Neural crest cell (in vitro differentiated cells): ENCODE measurements at regions not wholly inside any gene's neighbourhood (a gene's known extent, or its start where the extent isn't known, plus 50 kb on each side); places are given as distances from the start of the nearest gene placed in this dataset.
A peak's percentile ranks its signal among the peaks of the same experiment; 100 is the strongest.

Experiments
- DNase-seq: peaks from one replicate; pipeline ENCODE4 v3.0.0; 2021; ENCODE audit warnings: low read depth, mixed read lengths, low spot score
- H3K27ac Mint-ChIP-seq: one replicate; pipeline ENCODE4 v1.8.0; 2021; ENCODE audit warnings: mild to moderate bottlenecking, mixed read lengths; ENCODE audit not compliant: unreplicated experiment
- H3K27me3 Mint-ChIP-seq: 2 replicates; pipeline ENCODE4 v1.8.0; 2021; ENCODE audit warnings: low read depth, mild to moderate bottlenecking, mixed read lengths
- H3K36me3 Mint-ChIP-seq: 2 replicates; pipeline ENCODE4 v1.8.0; 2021; ENCODE audit warnings: low read depth, mild to moderate bottlenecking, mixed read lengths
- H3K4me1 Mint-ChIP-seq: 2 replicates; pipeline ENCODE4 v1.8.0; 2021; ENCODE audit warnings: mixed read lengths
- H3K4me3 Mint-ChIP-seq: one replicate; pipeline ENCODE4 v1.8.0; 2021; ENCODE audit warnings: mild to moderate bottlenecking, mixed read lengths
- H3K9me3 Mint-ChIP-seq: 2 replicates; pipeline ENCODE4 v1.8.0; 2021; ENCODE audit warnings: mixed read lengths
- CTCF ChIP-seq: fragments of 200-600 bp; sonication (generic); conservative IDR thresholded peaks from 2 replicates; pipeline ENCODE4 v1.5.0; 2021; ENCODE audit warnings: antibody characterized with exemption, mild to moderate bottlenecking

- H3K27ac Mint-ChIP-seq: no peak overlapping the region
- TF ChIP-seq CTCF: no peak
- no peaks in the 10 kb centered on the region for H3K36me3 Mint-ChIP-seq
- no peaks in the 10 kb centered on the region for H3K9me3 Mint-ChIP-seq
- peaks cover 29% of the 10 kb centered on the region for H3K4me1 Mint-ChIP-seq
- no peak overlapping the region for H3K4me3 Mint-ChIP-seq
- DNase-seq: no peak
- H3K27me3 Mint-ChIP-seq: no peaks in the 10 kb centered on the region
These were observed 191.9 kb downstream of the GRB14 start for GRCh38 chr2:164429354-164429753.

- TF ChIP-seq CTCF: no peak
- Mint-ChIP-seq H3K36me3 (no peaks in the 10 kb centered on the region), H3K4me1 (peaks cover 29% of the 10 kb centered on the region), H3K27me3 (no peaks in the 10 kb centered on the region), H3K4me3 (no peak overlapping the region), H3K9me3 (no peaks in the 10 kb centered on the region), H3K27ac (no peak overlapping the region)
- no peak for DNase-seq
These were observed 194.2 kb downstream of the GRB14 start for GRCh38 chr2:164427111-164427510.

DNA sequence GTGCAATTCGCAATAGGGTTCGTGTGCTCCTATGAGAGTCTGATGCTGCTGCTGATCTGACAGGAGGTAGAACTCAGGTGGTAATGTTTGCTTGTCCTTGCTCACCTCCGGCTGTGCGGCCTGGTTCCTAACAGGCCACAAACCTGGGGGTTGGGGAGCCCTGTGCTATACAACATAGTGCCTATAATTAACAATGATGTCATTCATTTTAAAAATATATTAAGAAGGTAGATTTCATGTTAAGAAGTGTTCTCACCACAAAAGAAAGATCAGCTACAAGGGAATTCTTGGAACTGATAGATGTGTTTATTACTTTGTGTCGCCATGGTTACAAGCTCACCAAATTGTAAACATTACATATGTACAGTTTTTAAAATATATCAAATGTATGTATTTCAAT lies 200.5 kb downstream of the GRB14 start:
- Mint-ChIP-seq H3K4me1 (peaks cover 10% of the 10 kb centered on the region), H3K9me3 (peaks cover 5% of the 10 kb centered on the region), H3K27me3 (no peaks in the 10 kb centered on the region), H3K27ac (no peak overlapping the region), H3K4me3 (no peak overlapping the region), H3K36me3 (no peaks in the 10 kb centered on the region)
- no peak for DNase-seq
- TF ChIP-seq CTCF: no peak

GRCh38 chr2:164412831-164413230 lies 208.5 kb downstream of the GRB14 start:
- no peak overlapping the region for H3K4me3 Mint-ChIP-seq
- H3K4me1 Mint-ChIP-seq: no peaks in the 10 kb centered on the region
- peaks cover 3% of the 10 kb centered on the region for H3K36me3 Mint-ChIP-seq
- no peak for TF ChIP-seq CTCF
- DNase-seq: no peak
- no peaks in the 10 kb centered on the region for H3K27me3 Mint-ChIP-seq
- H3K9me3 Mint-ChIP-seq: peaks cover 11% of the 10 kb centered on the region
- no peak overlapping the region for H3K27ac Mint-ChIP-seq

DNA sequence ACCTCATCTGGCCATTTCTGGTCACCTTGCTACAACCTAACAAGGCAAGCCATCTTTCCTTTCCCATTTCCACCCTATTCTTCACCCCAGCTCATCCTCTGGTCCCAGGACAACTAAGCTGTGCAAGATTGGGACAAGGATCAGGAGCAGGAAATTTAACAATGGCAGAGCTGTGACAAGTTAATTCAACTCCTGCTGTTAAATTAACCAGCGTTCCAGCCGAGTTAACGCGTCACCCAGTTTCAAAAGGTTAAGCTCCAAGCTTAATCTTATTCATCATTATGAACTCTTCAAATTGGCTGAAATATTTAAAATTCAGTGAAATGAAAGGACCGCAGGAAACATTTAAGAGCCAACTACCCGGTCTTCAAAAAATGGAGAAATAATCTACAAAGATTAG lies 231.9 kb downstream of the GRB14 start:
- no peak for TF ChIP-seq CTCF
- Mint-ChIP-seq H3K27ac (no peak overlapping the region), H3K4me3 (no peak overlapping the region), H3K4me1 (peaks cover 22% of the 10 kb centered on the region), H3K36me3 (no peaks in the 10 kb centered on the region), H3K9me3 (peaks cover 3% of the 10 kb centered on the region), H3K27me3 (no peaks in the 10 kb centered on the region)
- no peak for DNase-seq

GRCh38 chr2:164388511-164388910 lies 232.8 kb downstream of the GRB14 start:
- Mint-ChIP-seq H3K4me3 (peak overlapping the region; percentile 14), H3K9me3 (peaks cover 3% of the 10 kb centered on the region), H3K27ac (peak overlapping the region; percentile 52), H3K36me3 (no peaks in the 10 kb centered on the region), H3K4me1 (peaks cover 22% of the 10 kb centered on the region), H3K27me3 (no peaks in the 10 kb centered on the region)
- no peak for DNase-seq
- TF ChIP-seq CTCF: no peak
